ENCODE measurements at regions not wholly inside any gene's neighbourhood (a gene's known extent, or its start where the extent isn't known, plus 50 kb on each side); places are given as distances from the start of the nearest gene placed in this dataset.
A peak's percentile ranks its signal among the peaks of the same experiment; 100 is the strongest.

- no peak overlapping the region for H3K4me3 ChIP-seq (ENCODE audit: low read depth, low read length)
- no peak for DNase-seq (ENCODE audit: low read depth)
- no peak for TF ChIP-seq CTCF (IDR thresholded peaks at IDR 0.05; ENCODE audit: insufficient read depth, low read length, severe bottlenecking)
- no peaks in the 10 kb centered on the region for H3K36me3 ChIP-seq (ENCODE audit: control insufficient read depth, insufficient read depth, low read length)
- H3K27me3 ChIP-seq (ENCODE audit: control insufficient read depth, insufficient read depth, low read length) = no peaks in the 10 kb centered on the region
- FAIRE-seq = no peak
Measured at GRCh38 chr15:29203718-29204368, 65.8 kb downstream of the NSMCE3 start.

- H3K4me3 ChIP-seq (ENCODE audit: low read depth, low read length) = no peak overlapping the region
- no peak for DNase-seq (ENCODE audit: low read depth)
- no peaks in the 10 kb centered on the region for H3K36me3 ChIP-seq (ENCODE audit: control insufficient read depth, insufficient read depth, low read length)
- FAIRE-seq = no peak
- no peak for TF ChIP-seq CTCF (IDR thresholded peaks at IDR 0.05; ENCODE audit: insufficient read depth, low read length, severe bottlenecking)
- H3K27me3 ChIP-seq (ENCODE audit: control insufficient read depth, insufficient read depth, low read length) = no peaks in the 10 kb centered on the region
Measured at GRCh38 chr15:29196722-29197121, 72.9 kb downstream of the NSMCE3 start.

GRCh38 chr15:29196290-29196689 lies 73.3 kb downstream of the NSMCE3 start:
- Histone ChIP-seq H3K4me3 (ENCODE audit: low read depth, low read length) (no peak overlapping the region), H3K27me3 (ENCODE audit: control insufficient read depth, insufficient read depth, low read length) (no peaks in the 10 kb centered on the region), H3K36me3 (ENCODE audit: control insufficient read depth, insufficient read depth, low read length) (no peaks in the 10 kb centered on the region)
- DNase-seq (ENCODE audit: low read depth) = no peak
- no peak for TF ChIP-seq CTCF (IDR thresholded peaks at IDR 0.05; ENCODE audit: insufficient read depth, low read length, severe bottlenecking)
- FAIRE-seq = no peak

- Histone ChIP-seq H3K36me3 (ENCODE audit: control insufficient read depth, insufficient read depth, low read length) (no peaks in the 10 kb centered on the region), H3K4me3 (ENCODE audit: low read depth, low read length) (no peak overlapping the region), H3K27me3 (ENCODE audit: control insufficient read depth, insufficient read depth, low read length) (no peaks in the 10 kb centered on the region)
- no peak for TF ChIP-seq CTCF (IDR thresholded peaks at IDR 0.05; ENCODE audit: insufficient read depth, low read length, severe bottlenecking)
- DNase-seq (ENCODE audit: low read depth) = no peak
- peak; percentile 93 for FAIRE-seq
Measured at GRCh38 chr15:29194866-29195265, 74.8 kb downstream of the NSMCE3 start.

- no peak for TF ChIP-seq CTCF (IDR thresholded peaks at IDR 0.05; ENCODE audit: insufficient read depth, low read length, severe bottlenecking)
- DNase-seq (ENCODE audit: low read depth) (peak; percentile 21), FAIRE-seq (no peak)
- Histone ChIP-seq H3K27me3 (ENCODE audit: control insufficient read depth, insufficient read depth, low read length) (no peaks in the 10 kb centered on the region), H3K36me3 (ENCODE audit: control insufficient read depth, insufficient read depth, low read length) (no peaks in the 10 kb centered on the region), H3K4me3 (ENCODE audit: low read depth, low read length) (no peak overlapping the region)
Measured at GRCh38 chr15:29183071-29183831, 86.4 kb downstream of the NSMCE3 start.

Measured in bronchial epithelial cell (primary cell).